HuH-7.5 (cell line): ENCODE measurements at regions not wholly inside any gene's neighbourhood (a gene's known extent, or its start where the extent isn't known, plus 50 kb on each side); places are given as distances from the start of the nearest gene placed in this dataset.

Experiments used
- DNase-seq: peaks from one replicate; pipeline ENCODE4 v3.0.0; 2011; ENCODE audit warnings: low spot score

DNA sequence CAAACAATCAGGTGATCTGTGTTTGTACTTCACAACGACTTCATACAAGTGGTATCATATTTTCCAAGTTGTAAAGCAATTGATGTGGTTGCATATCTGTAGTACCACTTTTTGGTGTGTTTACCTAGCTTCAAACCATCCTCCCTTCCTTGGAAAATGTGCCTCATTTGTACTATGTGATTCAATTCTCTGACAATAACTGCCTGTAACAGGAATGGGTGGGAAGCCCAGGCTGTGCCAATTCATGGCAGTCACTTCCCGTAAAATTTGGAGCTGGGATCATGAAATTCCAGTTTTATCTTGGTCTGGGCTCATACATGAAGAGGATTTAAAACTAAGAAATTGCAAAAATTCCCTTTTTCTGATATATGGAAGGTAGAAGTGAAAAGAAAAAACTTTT is 250.1 kb downstream of the DIO2 start:
- DNase-seq: no peak

DNA sequence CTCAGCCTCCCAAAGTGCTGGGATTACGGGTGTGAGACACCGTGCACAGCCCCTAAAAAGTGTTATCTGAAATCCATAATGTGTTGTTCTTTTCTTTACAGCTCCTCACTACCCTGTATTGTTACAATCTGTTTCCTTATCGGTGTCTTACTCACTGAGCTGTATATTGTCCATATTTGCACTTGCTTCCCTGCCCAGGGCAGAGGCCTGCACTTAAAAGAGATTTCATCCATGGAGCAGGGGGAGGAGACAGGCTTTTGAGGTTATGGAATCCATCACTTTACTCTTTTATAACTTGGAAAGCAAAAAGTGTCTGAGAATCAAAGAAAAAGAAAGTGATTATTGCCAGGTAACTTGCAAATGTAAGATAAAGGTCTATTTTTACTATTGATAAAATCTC is 251.0 kb downstream of the DIO2 start:
- no peak for DNase-seq

DNA sequence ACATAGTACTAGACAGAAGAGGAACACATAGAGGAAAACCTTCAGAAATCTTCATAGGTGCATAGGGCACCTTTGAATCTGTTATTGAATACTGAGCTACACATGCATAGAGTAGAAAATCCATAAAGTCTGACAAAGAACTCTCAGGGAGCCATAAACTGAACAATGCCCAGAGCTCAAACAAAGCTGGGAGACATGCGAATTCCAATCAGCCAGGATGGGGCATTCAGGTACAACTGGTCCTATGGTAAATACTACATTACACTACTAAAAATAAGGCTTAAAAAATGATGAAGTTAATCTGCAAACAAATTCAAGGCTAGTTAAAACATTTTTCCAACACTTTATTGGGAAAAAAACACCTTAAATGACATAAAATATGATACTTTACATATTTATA is 259.7 kb downstream of the DIO2 start:
- no peak for DNase-seq

DNA sequence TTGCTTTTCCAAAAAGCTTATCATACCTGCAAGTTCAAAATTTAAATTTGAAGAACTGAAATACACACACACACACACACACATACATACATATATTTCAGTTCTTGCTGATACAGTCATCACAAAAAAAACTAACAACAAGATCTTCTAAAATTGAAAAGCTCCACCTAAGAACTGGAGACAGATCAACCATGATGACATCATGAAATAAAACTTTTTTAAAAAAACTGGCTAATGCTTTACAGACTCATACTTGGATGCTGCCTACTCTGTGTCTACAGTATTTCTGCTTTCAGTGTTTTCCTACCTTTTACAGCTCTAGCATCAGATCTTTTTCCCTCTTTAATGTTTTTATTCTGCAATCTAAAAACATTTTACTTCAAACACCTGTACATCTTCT is 261.4 kb downstream of the DIO2 start:
- no peak for DNase-seq

DNA sequence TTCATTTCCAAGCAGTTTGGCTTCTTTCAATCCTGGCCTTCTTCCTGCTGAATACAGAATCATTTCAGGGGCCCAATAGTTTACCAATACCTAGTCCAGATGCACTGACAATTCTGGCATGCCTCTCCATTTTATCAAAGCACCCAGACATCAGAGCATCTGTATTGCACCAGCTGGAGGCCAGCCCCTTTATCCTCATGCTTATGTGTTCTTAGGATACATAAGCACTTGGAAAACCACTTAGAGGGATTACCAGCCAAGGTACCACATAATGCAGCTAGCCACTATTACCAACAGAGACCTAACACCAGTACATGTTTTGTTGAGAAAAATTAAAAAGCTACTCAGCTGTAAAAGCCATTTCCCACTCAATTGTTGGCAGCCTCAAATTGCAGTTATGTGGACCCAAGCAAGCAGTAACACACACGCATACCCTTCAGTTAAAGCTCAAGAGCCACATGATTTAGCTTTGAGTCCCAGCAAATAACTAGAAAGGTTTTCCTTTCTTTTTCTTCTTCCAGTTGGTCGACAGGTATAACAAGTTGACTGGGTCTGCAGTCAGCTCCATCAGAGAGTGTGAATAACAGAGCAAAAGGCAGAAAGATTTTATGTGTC is 263.8 kb downstream of the DIO2 start:
- no peak for DNase-seq

DNA sequence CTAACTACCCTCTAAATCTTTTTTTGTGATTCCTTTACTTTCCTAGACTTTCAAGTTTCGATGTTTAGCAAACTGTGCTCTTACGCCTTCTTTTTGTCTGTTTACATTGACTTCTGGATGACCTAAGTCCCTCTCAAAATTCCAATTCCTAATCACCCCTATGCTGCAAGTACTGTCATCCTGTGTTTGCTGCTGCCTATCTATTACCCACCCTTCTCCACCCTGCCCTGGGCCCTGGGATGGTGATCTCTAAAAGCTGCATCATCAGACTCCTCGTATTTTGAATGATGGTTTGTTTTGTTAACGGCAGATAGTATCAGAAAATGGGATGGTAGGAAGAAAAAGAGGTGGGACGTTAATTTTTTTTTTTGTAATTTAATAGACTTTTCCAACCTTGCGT is 272.1 kb downstream of the DIO2 start:
- DNase-seq: no peak

DNA sequence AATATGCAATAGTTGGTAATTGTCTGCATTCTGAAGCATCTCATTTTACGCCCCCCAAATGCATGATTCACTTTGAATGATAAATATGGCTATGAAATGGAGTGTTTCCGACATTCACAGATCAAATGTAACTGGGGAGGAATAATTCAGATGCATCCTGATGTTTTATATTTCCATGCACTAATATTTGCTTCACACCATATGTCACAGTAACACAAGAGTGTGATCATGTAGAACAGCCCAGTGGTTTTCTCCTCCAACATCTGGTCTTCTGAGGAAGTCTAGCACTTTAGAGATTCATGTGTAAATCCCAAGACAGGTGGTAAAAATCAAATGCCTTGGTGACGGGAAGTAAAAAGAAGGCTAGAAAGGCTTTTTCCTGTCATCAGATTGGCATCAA is 273.1 kb downstream of the DIO2 start:
- no peak for DNase-seq

DNA sequence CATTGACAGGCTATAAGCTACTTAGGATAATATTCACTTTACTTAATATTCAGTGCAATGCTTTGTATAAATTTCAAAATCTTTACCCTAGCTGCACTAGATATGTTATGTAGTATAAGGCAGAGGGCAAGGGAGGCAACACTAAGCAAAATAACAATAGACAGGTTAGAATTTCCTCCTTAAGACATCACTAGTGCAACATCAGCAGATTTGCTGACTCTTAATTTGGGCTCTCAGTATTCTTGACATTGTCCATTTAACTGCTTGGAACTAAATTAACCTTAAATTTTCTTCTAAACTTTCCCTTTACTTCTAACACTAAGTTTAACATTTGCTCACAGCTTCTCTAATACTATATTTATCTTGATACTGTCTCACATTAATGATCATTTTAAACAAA is 273.9 kb downstream of the DIO2 start:
- no peak for DNase-seq

DNA sequence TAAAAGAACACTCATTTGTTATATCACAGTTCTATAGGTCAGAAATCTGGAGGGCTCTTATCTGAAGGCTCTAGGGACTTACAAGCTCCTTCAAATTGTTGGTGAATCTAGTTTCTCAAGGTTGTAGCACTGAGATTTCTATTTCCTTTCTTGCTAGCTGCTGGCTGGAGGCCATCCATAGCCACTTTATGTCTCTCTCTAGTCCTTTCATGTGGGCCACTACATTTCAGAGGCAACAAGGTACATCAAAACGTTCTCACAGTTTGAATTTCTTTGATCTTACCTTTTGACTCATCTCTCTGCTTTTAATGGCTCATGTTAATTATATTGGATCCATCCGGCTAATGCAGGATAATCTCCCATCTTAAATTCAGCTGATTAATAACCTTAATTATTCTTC is 286.8 kb downstream of the DIO2 start:
- DNase-seq: no peak

DNA sequence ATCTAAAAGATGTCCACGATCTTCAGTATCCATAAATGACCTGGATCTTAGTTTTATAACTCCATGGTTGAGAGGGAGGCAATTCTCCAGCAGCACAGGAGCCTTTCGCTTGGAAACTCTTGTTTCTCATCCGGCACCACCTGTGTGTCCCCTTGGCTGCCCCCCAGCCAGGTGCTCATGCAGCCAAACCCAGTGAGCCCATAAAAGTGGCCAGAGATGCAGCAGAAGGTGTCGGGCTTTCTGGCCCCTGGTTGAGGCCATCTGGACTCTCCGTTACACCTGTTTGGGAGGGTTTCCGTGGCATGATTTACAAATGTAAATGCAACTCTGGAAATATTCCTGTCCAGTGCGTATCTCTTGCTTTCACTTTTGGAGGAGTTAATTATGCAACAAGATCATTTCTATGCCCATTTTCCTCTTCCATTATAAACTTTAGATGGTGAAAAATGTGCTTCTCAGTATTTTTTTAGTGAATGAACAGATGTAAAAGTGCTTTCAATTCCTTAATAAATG is 291.1 kb downstream of the DIO2 start:
- DNase-seq: no peak
